ENCODE measurements at regions not wholly inside any gene's neighbourhood (a gene's known extent, or its start where the extent isn't known, plus 50 kb on each side); places are given as distances from the start of the nearest gene placed in this dataset.

DNA sequence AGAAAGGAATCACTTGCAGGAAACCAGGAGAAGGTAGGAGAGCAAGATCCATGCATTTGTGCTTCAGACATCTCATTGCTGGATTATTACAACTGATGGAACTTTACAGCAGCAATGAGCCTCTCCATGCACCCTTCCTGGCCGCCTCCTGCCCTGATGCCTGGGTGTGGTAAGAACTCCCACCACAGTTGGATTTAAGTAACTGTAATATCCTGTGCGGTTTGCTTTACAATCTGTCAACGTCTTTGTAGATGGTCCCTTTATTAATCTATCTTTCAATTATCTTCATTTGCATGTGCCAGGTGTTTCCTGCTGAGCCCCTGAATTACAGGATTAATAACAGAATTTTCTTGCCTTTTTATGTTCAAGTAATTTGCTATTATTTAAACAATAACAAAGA is 1300.5 kb upstream of the TMEM132C start:
- H4K20me1 ChIP-seq (ENCODE audit: control insufficient read depth, insufficient read depth, insufficient read length) = no peaks in the 10 kb centered on the region
- DNase-seq = no peak
- TF ChIP-seq, protein P1, sequence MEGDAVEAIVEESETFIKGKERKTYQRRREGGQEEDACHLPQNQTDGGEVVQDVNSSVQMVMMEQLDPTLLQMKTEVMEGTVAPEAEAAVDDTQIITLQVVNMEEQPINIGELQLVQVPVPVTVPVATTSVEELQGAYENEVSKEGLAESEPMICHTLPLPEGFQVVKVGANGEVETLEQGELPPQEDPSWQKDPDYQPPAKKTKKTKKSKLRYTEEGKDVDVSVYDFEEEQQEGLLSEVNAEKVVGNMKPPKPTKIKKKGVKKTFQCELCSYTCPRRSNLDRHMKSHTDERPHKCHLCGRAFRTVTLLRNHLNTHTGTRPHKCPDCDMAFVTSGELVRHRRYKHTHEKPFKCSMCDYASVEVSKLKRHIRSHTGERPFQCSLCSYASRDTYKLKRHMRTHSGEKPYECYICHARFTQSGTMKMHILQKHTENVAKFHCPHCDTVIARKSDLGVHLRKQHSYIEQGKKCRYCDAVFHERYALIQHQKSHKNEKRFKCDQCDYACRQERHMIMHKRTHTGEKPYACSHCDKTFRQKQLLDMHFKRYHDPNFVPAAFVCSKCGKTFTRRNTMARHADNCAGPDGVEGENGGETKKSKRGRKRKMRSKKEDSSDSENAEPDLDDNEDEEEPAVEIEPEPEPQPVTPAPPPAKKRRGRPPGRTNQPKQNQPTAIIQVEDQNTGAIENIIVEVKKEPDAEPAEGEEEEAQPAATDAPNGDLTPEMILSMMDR (conservative IDR thresholded peaks at IDR 0.05) = no peak
- no peak overlapping the region for H2BK12ac ChIP-seq (ENCODE audit: insufficient read length, low read depth, low read length)
- no peak overlapping the region for H4K91ac ChIP-seq (ENCODE audit: insufficient read length, low read depth, low read length)
- H3K18ac ChIP-seq (ENCODE audit: insufficient read length, low read depth, low read length) = no peak overlapping the region
- H3K27me3 ChIP-seq (ENCODE audit: insufficient read depth, low read length) = no peaks in the 10 kb centered on the region
- no peak overlapping the region for H4K5ac ChIP-seq (ENCODE audit: insufficient read length, low read depth, low read length)
- H3K4ac ChIP-seq (ENCODE audit: low read depth, low read length) = no peak overlapping the region
- peaks cover under 1% of the 10 kb centered on the region for H3K27me3 Mint-ChIP-seq (ENCODE audit: low read depth)
- 0 out of 4 replicates have a peak, but pooled peaks cover 0 to under 1% of the 10 kb centered on the region in 2 experiments for H3K4me1 Mint-ChIP-seq
- no peak overlapping the region for H2BK5ac ChIP-seq (ENCODE audit: insufficient read length, low read length)
- no peaks in the 10 kb centered on the region for H3K79me1 ChIP-seq (ENCODE audit: insufficient read depth, low read depth, low read length, poor library complexity, severe bottlenecking)
- H3T11ph ChIP-seq (ENCODE audit: low read length) = no peak overlapping the region
- H3K27ac ChIP-seq (ENCODE audit: insufficient read length, low read depth, low read length) = no peak overlapping the region
- no peak overlapping the region for H2BK120ac ChIP-seq (ENCODE audit: low read depth, low read length, poor library complexity, severe bottlenecking)
- H3K9me3 ChIP-seq (ENCODE audit: control insufficient read depth, low read depth, low read length) = no peaks in the 10 kb centered on the region
- H3K4me3 Mint-ChIP-seq = no peak overlapping the region
- H3K4me1 ChIP-seq (ENCODE audit: insufficient read depth, low read length) = no peaks in the 10 kb centered on the region
- H2AK5ac ChIP-seq (ENCODE audit: insufficient read length, low read length) = no peak overlapping the region
- H3K9me3 Mint-ChIP-seq = no peaks in the 10 kb centered on the region
- H3K23me2 ChIP-seq (ENCODE audit: insufficient read length, low read depth, low read length, poor library complexity, severe bottlenecking) = no peaks in the 10 kb centered on the region
- no peak overlapping the region for H2BK15ac ChIP-seq (ENCODE audit: low read depth, low read length)
- H4K8ac ChIP-seq (replicated peaks; ENCODE audit: insufficient read length, low read depth, low read length) = no peak overlapping the region
- no peak overlapping the region for H3K4me2 ChIP-seq (ENCODE audit: insufficient read depth, insufficient read length, low read length)
- no peak overlapping the region for H3K56ac ChIP-seq (ENCODE audit: insufficient read length, low read depth, low read length)
- H2BK20ac ChIP-seq (ENCODE audit: low read depth, low read length, poor library complexity, severe bottlenecking) = no peak overlapping the region
- H3K23ac ChIP-seq (ENCODE audit: insufficient read length, low read depth, low read length) = no peak overlapping the region
- H3K79me2 ChIP-seq (ENCODE audit: insufficient read depth, low read length) = no peaks in the 10 kb centered on the region
- no peak overlapping the region for H3K14ac ChIP-seq (ENCODE audit: insufficient read depth, low read length)
- no peak overlapping the region for H3K27ac Mint-ChIP-seq
- H2AFZ ChIP-seq (ENCODE audit: low read length) = no peak overlapping the region
- H3K36me3 Mint-ChIP-seq (ENCODE audit: insufficient read depth in 1 of 3, low read depth in 3 of 3) = no peaks in the 10 kb centered on the region; a peak in 1 of 7 replicates
- no peak overlapping the region for H3K9ac ChIP-seq (ENCODE audit: extremely low read depth, insufficient read length, low read length)
- no CpG with 5 or more reads among the region's 3 CpGs for WGBS (ENCODE audit: extremely low coverage, insufficient read length, low lambda C conversion rate)

Measured in H9 (cell line).